K562 (cell line): ENCODE measurements at regions not wholly inside any gene's neighbourhood (a gene's known extent, or its start where the extent isn't known, plus 50 kb on each side); places are given as distances from the start of the nearest gene placed in this dataset.

Source experiments
- ATAC-seq: fragments of 200-7000 bp; cut with Tn5 transposase; 3 replicates; pipeline ENCODE4 v1.9.1; 2020; ENCODE audit warnings: moderate library complexity
- BruUV-seq: library from RNA; stranded (reverse); fragments of 400-500 nt; replicated peaks from 2 replicates; lab custom pipeline; 2021; lab: Mats Ljungman, UMichigan
- CTCF ChIA-PET: fragments of 300-600 bp; formaldehyde crosslinking; extraction: SDS; loops from one replicate; lab custom pipeline; 2021; ENCODE audit warnings: low intra/inter-chr PET ratio; lab: Yijun Ruan, JAX
- POLR2A ChIA-PET: fragments of 300-600, 350-650 bp; sonication (Branson Sonifier 250); formaldehyde crosslinking; extraction: SDS; loops from one replicate; lab custom pipeline; 2021; ENCODE audit warnings: antibody characterized with exemption, inconsistent platforms; lab: Yijun Ruan, JAX
- DNase-seq, 4 experiments: peaks; one replicate each; pipeline versions ENCODE4 v3.0.0 to v3.0.0-alpha.2; 2011 to 2018; ENCODE audit warnings: low spot score in 3 of 4, mixed read lengths in 3 of 4; ENCODE audit errors: extremely low read depth in 1 of 4
- FAIRE-seq: peaks from 2 replicates; lab custom pipeline; 2011; peaks lifted over from hg19 to GRCh38; lab: Jason Lieb, UNC
- H2AFZ ChIP-seq: 2 replicates; pipeline ENCODE4 v1.6.0; 2011; ENCODE audit warnings: low read depth, low read length, control low read depth, inconsistent platforms
- H3K27ac ChIP-seq: fragments of 200-600 bp; 3 replicates; pipeline ENCODE4 v1.8.0; 2011; ENCODE audit warnings: low read depth, mild to moderate bottlenecking, control low read depth, inconsistent platforms, low read length, moderate library complexity, mixed read lengths; ENCODE audit errors: extremely low read depth
- H3K27me3 ChIP-seq, 2 experiments: fragments of 300-600 bp in 1 of 2; 2 replicates in 1 of 2; 3 replicates in 1 of 2; pipeline versions ENCODE4 v1.6.0 to v1.8.0; 2011; ENCODE audit warnings: inconsistent platforms in 2 of 2, low read length in 2 of 2, mild to moderate bottlenecking in 1 of 2, mixed read lengths in 1 of 2, moderate library complexity in 1 of 2; ENCODE audit not compliant: control insufficient read depth in 2 of 2, insufficient read depth in 2 of 2
- H3K36me3 ChIP-seq: fragments of 300-600 bp; 3 replicates; pipeline ENCODE4 v1.8.0; 2011; ENCODE audit warnings: mild to moderate bottlenecking, low read length, inconsistent platforms; ENCODE audit not compliant: control insufficient read depth, insufficient read depth
- H3K4me1 ChIP-seq, 2 experiments: fragments of 200-600 bp in 1 of 2; replicated peaks in 1 of 2; 2 replicates in 1 of 2; 3 replicates in 1 of 2; pipeline versions ENCODE4 v1.5.1 to v1.8.0; 2011; ENCODE audit warnings: inconsistent platforms in 2 of 2, low read length in 2 of 2, mild to moderate bottlenecking in 1 of 2, mixed read lengths in 1 of 2, moderate library complexity in 1 of 2; ENCODE audit not compliant: control insufficient read depth in 2 of 2, insufficient read depth in 2 of 2
- H3K4me2 ChIP-seq: 2 replicates; pipeline ENCODE4 v1.6.1; 2011; ENCODE audit warnings: low read length, control low read depth, inconsistent platforms, mixed read lengths; ENCODE audit not compliant: insufficient read depth
- H3K4me3 ChIP-seq: fragments of 200-600 bp; sonication (generic), shearing (Covaris generic); 2 replicates; pipeline ENCODE4 v1.5.1; 2016; ENCODE audit warnings: control low read depth, inconsistent platforms
- H3K79me2 ChIP-seq: fragments of 200-600 bp; 3 replicates; pipeline ENCODE4 v1.8.0; 2011; ENCODE audit warnings: low read length, inconsistent platforms; ENCODE audit not compliant: control insufficient read depth, insufficient read depth
- H3K9ac ChIP-seq, 2 experiments: 2 replicates each; pipeline versions ENCODE4 v1.6.0 to v1.6.1; 2011; ENCODE audit warnings: low read depth in 2 of 2, low read length in 2 of 2, control low read depth in 1 of 2, inconsistent platforms in 1 of 2, mild to moderate bottlenecking in 1 of 2, mixed read lengths in 1 of 2; ENCODE audit not compliant: insufficient read depth in 1 of 2
- H3K9me1 ChIP-seq: one replicate; pipeline ENCODE4 v1.6.0; 2011; ENCODE audit warnings: inconsistent platforms, mild to moderate bottlenecking, low read length, moderate library complexity; ENCODE audit not compliant: control insufficient read depth, insufficient read depth
- H3K9me3 ChIP-seq: replicated peaks from 2 replicates; pipeline ENCODE4 v1.5.1; 2011; ENCODE audit warnings: low read depth, low read length, inconsistent platforms; ENCODE audit not compliant: control insufficient read depth, insufficient read depth
- H4K20me1 ChIP-seq: replicated peaks from 2 replicates; pipeline ENCODE4 v1.6.1; 2011; ENCODE audit warnings: low read length, inconsistent platforms, mixed read lengths; ENCODE audit not compliant: control insufficient read depth, insufficient read depth
- ATF7 ChIP-seq: fragments of 450-650 bp; IDR thresholded peaks from 2 replicates; pipeline ENCODE4 v1.7.1; 2014; ENCODE audit warnings: mild to moderate bottlenecking, moderate library complexity
- CREB1 ChIP-seq, 2 experiments: sonication (generic) in 1 of 2; formaldehyde crosslinking in 1 of 2; IDR thresholded peaks; 2 replicates each; pipeline versions ENCODE4 v1.6.1 to v1.8.0; 2012 to 2022; ENCODE audit warnings: inconsistent platforms in 1 of 2, mild to moderate bottlenecking in 1 of 2, missing genetic modification reagents in 1 of 2, moderate library complexity in 1 of 2
- CREB3L1 ChIP-seq: fragments of 450-650 bp; IDR thresholded peaks from 2 replicates; pipeline ENCODE4 v1.6.1; 2014; ENCODE audit warnings: low read depth, mild to moderate bottlenecking, moderate library complexity, borderline replicate concordance
- GABPB2 ChIP-seq: fragments of 250-450 bp; sonication (Bioruptor Pico); conservative IDR thresholded peaks from 2 replicates; pipeline ENCODE4 v1.5.1; 2021; ENCODE audit warnings: mild to moderate bottlenecking
- HNRNPLL ChIP-seq: fragments of 200-400 bp; formaldehyde crosslinking; IDR thresholded peaks from 2 replicates; pipeline ENCODE4 v1.6.1; 2017; ENCODE audit warnings: low read length, low read depth, mild to moderate bottlenecking; ENCODE audit not compliant: poor library complexity, severe bottlenecking
- IFI16 ChIP-seq: fragments of 250-450 bp; sonication (Bioruptor Pico); IDR thresholded peaks from 2 replicates; pipeline ENCODE4 v2.1.2; 2022; ENCODE audit warnings: mild to moderate bottlenecking, inconsistent platforms
- YY1 ChIP-seq, 3 experiments: IDR thresholded peaks; 2 replicates each; pipeline ENCODE4 v1.6.1; 2011; ENCODE audit warnings: low read length in 2 of 3, mild to moderate bottlenecking in 2 of 3, moderate library complexity in 2 of 3, borderline replicate concordance in 1 of 3, control low read depth in 1 of 3, low read depth in 1 of 3; ENCODE audit not compliant: insufficient read depth in 3 of 3, insufficient replicate concordance in 2 of 3, control insufficient read depth in 1 of 3, insufficient read length in 1 of 3; ENCODE audit errors: extremely low read depth in 1 of 3
- ZNF766 ChIP-seq: fragments of 200-800 bp; sonication (Bioruptor generic); conservative IDR thresholded peaks from 2 replicates; pipeline ENCODE4 v1.6.1; 2016; ENCODE audit warnings: missing genetic modification characterization, missing compliant biosample characterization
- ZNF830 ChIP-seq: fragments of 250-450 bp; sonication (Bioruptor Pico); IDR thresholded peaks from 2 replicates; pipeline ENCODE4 v1.5.0; 2021; ENCODE audit warnings: mild to moderate bottlenecking
- WGBS: fragments of 100-300 bp; shearing (Covaris generic); methylation state at CpG from one replicate; pipeline ENCODE4 v1.1.6; 2016; ENCODE audit warnings: low coverage, mixed read lengths; ENCODE audit not compliant: insufficient coverage; ENCODE audit errors: missing lambda C conversion rate; 5-methylcytosine and 5-hydroxymethylcytosine counted together
- in situ Hi-C: fragments of 300-500 bp; cut with MboI; formaldehyde crosslinking; loops from 4 replicates; pipeline ENCODE4 v1.15.0; 2018; ENCODE audit warnings: inconsistent platforms, mixed read lengths
- intact Hi-C: fragments of 100-400 bp; cut with micrococcal nuclease; formaldehyde crosslinking; loops from 2 replicates; pipeline ENCODE4 v1.14.2; 2022

GRCh38 chr10:78515873-78516153 is 482.1 kb downstream of the RPS24 start:
- peaks cover 0 to 4% of the 10 kb centered on the region in 2 experiments; a peak in 2 of 5 replicates for H3K27me3 ChIP-seq
- intact Hi-C loops: no loop called here
- in situ Hi-C loops: no loop called here
- H3K36me3 ChIP-seq: no peaks in the 10 kb centered on the region
- no peak overlapping the region for H3K27ac ChIP-seq
- no peak overlapping the region for H2AFZ ChIP-seq
- no peak for DNase-seq
- no peak overlapping the region for H3K9ac ChIP-seq
- TF ChIP-seq ZNF830 (CRISPR knock-in tag) (no peak), IFI16 (CRISPR knock-in tag) (no peak), ZNF766 (CRISPR knock-in tag) (no peak), GABPB2 (CRISPR knock-in tag) (no peak), CREB1 (IDR thresholded peaks at IDR 0.05) (no peak), CREB1 (CRISPR knock-in tag; IDR thresholded peaks at IDR 0.05) (no peak), ATF7 (no peak), CREB3L1 (no peak), YY1 (IDR thresholded peaks at IDR 0.05; ENCODE audit: borderline replicate concordance in 1 of 3, control insufficient read depth in 1 of 3, extremely low read depth in 1 of 3, insufficient read depth in 3 of 3, insufficient read length in 1 of 3, insufficient replicate concordance in 2 of 3, low read depth in 1 of 3, low read length in 2 of 3) (no peak), HNRNPLL (no peak)
- no peak for FAIRE-seq
- 0% methylated on average over 1 of the region's 1 CpG for WGBS
- ChIA-PET POLR2A (interaction anchor here (0.6 kb wide), 1 partner anchor 98 kb away, joined by 3 read pairs; no protein-coding TSS in a partner anchor), CTCF (no interaction called here)
- ATAC-seq: no peak
- no peaks in the 10 kb centered on the region for H3K9me3 ChIP-seq
- no TSS peak for BruUV-seq
- H3K4me2 ChIP-seq: no peak overlapping the region
- H3K9me1 ChIP-seq: peaks cover 3% of the 10 kb centered on the region
- H3K79me2 ChIP-seq: no peaks in the 10 kb centered on the region
- no peaks in the 10 kb centered on the region for H3K4me1 ChIP-seq
- no peak overlapping the region for H3K4me3 ChIP-seq
- peaks cover 4% of the 10 kb centered on the region; the same call in 1 of the 2 replicates for H4K20me1 ChIP-seq
